ENCODE measurements at regions not wholly inside any gene's neighbourhood (a gene's known extent, or its start where the extent isn't known, plus 50 kb on each side); places are given as distances from the start of the nearest gene placed in this dataset.

DNA sequence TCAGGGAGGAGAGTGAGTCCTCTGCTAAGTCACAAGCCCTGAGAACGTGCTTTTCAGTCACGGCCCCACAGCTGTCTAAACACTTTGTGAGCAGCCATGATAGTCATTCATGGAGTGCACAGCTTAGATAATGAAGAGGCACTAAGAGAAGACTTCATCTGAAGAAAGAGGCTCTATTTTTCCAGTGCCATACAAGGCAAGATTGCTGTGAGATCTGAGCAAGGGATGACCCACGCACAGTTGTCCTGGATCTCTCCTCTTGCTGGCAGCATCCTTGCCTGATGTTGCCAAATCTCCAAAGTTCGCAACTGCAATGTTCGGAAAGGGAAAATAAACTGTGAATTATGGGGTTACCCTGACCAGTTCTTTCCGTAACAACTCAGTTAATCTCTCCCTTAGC is 418.7 kb downstream of the MEIS1 start:
- no peaks in the 10 kb centered on the region for H3K36me3 ChIP-seq (ENCODE audit: control insufficient read depth in 2 of 2, insufficient read depth in 2 of 2, low read length in 2 of 2)
- no peaks in the 10 kb centered on the region for H3K9me3 ChIP-seq (ENCODE audit: control insufficient read depth in 2 of 2, low read length in 2 of 2)
- no peaks in the 10 kb centered on the region for H3K4me1 ChIP-seq (ENCODE audit: control insufficient read depth in 2 of 2, insufficient read depth in 2 of 2, low read length in 2 of 2)
- no peak overlapping the region for H3K4me3 ChIP-seq (ENCODE audit: low read length in 2 of 2)
- no peaks in the 10 kb centered on the region for H3K27me3 ChIP-seq (ENCODE audit: control insufficient read depth in 2 of 2, insufficient read depth in 2 of 2, low read length in 2 of 2)
- no peak overlapping the region for H3K9ac ChIP-seq (ENCODE audit: low read depth in 1 of 2, low read length in 2 of 2)
- H3K27ac ChIP-seq (ENCODE audit: low read depth in 2 of 2, low read length in 2 of 2), result peak overlapping the region; percentile 6 to 52

- Histone ChIP-seq H3K27ac (ENCODE audit: low read depth in 2 of 2, low read length in 2 of 2) (peak overlapping the region in 1 of 2 donors; percentile 52), H3K4me1 (ENCODE audit: control insufficient read depth in 2 of 2, insufficient read depth in 2 of 2, low read length in 2 of 2) (no peaks in the 10 kb centered on the region), H3K27me3 (ENCODE audit: control insufficient read depth in 2 of 2, insufficient read depth in 2 of 2, low read length in 2 of 2) (no peaks in the 10 kb centered on the region), H3K9me3 (ENCODE audit: control insufficient read depth in 2 of 2, low read length in 2 of 2) (no peaks in the 10 kb centered on the region), H3K9ac (ENCODE audit: low read depth in 1 of 2, low read length in 2 of 2) (no peak overlapping the region), H3K36me3 (ENCODE audit: control insufficient read depth in 2 of 2, insufficient read depth in 2 of 2, low read length in 2 of 2) (no peaks in the 10 kb centered on the region), H3K4me3 (ENCODE audit: low read length in 2 of 2) (no peak overlapping the region)
Measured at GRCh38 chr2:66854298-66854697, 419.4 kb downstream of the MEIS1 start.

DNA sequence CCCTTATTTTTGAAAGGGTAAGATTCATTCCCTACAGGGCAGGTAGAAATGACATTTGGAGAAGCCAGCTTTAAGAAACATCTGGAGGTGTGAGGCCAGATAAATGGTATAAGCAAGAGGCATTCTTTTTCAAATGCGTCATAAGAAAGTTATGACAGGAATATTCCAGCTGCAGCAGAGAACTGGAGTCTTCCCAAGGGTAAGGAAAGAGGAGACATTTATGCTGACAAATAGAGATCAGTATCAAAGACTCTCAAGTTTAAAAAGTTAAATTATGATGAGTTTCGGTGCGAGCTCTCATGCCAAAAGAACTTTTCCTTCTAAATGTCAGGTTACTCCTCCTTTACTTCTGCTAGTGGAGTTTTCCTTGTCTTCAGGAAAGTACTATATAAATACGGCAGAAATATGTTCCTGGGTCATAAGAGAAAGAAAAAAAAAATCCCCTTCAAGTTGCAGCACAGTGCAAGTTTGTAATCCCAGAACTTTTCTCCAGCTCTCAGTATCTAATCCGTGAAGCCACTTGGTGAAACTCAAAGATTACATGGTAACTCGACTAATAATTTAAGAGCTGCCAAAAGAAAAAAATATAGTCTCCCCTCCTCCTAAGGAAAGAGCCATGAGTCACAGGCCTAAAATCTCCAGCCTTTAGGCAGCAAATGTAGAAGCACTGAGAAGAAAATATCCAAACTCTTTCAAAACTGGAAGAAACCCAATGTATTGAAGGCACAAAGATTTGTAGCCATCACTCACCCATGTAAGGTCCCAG is 428.1 kb downstream of the MEIS1 start:
- Histone ChIP-seq H3K27me3 (ENCODE audit: control insufficient read depth in 2 of 2, insufficient read depth in 2 of 2, low read length in 2 of 2) (no peaks in the 10 kb centered on the region), H3K27ac (ENCODE audit: low read depth in 2 of 2, low read length in 2 of 2) (peak overlapping the region in 1 of 2 donors; percentile 7), H3K9me3 (ENCODE audit: control insufficient read depth in 2 of 2, low read length in 2 of 2) (no peaks in the 10 kb centered on the region), H3K36me3 (ENCODE audit: control insufficient read depth in 2 of 2, insufficient read depth in 2 of 2, low read length in 2 of 2) (no peaks in the 10 kb centered on the region), H3K4me1 (ENCODE audit: control insufficient read depth in 2 of 2, insufficient read depth in 2 of 2, low read length in 2 of 2) (no peaks in the 10 kb centered on the region), H3K4me3 (ENCODE audit: low read length in 2 of 2) (no peak overlapping the region), H3K9ac (ENCODE audit: low read depth in 1 of 2, low read length in 2 of 2) (no peak overlapping the region)

DNA sequence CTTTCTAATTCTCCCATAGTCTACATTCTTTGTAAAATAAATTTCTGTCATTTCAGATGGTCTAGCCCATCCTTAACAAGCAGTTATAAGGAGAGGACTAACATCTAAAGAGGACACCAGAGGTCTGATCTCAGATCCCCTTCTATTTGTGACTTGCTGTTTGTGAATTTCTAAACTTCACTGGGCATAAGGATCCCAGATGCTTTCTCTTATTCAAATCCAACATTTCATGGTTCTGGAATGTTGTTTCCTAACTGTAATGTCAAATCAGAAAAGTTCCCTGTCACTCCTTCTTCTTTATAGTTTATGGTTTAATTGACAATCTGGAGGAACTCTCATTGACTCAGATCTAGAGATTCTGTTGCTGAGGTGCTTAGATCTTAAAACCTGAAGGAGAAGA is 430.2 kb downstream of the MEIS1 start:
- H3K4me1 ChIP-seq (ENCODE audit: control insufficient read depth in 2 of 2, insufficient read depth in 2 of 2, low read length in 2 of 2), result no peaks in the 10 kb centered on the region
- H3K9me3 ChIP-seq (ENCODE audit: control insufficient read depth in 2 of 2, low read length in 2 of 2), result no peaks in the 10 kb centered on the region
- no peaks in the 10 kb centered on the region for H3K36me3 ChIP-seq (ENCODE audit: control insufficient read depth in 2 of 2, insufficient read depth in 2 of 2, low read length in 2 of 2)
- no peak overlapping the region for H3K4me3 ChIP-seq (ENCODE audit: low read length in 2 of 2)
- no peaks in the 10 kb centered on the region for H3K27me3 ChIP-seq (ENCODE audit: control insufficient read depth in 2 of 2, insufficient read depth in 2 of 2, low read length in 2 of 2)
- H3K27ac ChIP-seq (ENCODE audit: low read depth in 2 of 2, low read length in 2 of 2), result no peak overlapping the region
- H3K9ac ChIP-seq (ENCODE audit: low read depth in 1 of 2, low read length in 2 of 2), result no peak overlapping the region

GRCh38 chr2:66866331-66867062 is 431.6 kb downstream of the MEIS1 start:
- Histone ChIP-seq H3K4me3 (ENCODE audit: low read length in 2 of 2) (no peak overlapping the region), H3K4me1 (ENCODE audit: control insufficient read depth in 2 of 2, insufficient read depth in 2 of 2, low read length in 2 of 2) (no peaks in the 10 kb centered on the region), H3K9me3 (ENCODE audit: control insufficient read depth in 2 of 2, low read length in 2 of 2) (no peaks in the 10 kb centered on the region), H3K27ac (ENCODE audit: low read depth in 2 of 2, low read length in 2 of 2) (no peak overlapping the region), H3K9ac (ENCODE audit: low read depth in 1 of 2, low read length in 2 of 2) (no peak overlapping the region), H3K27me3 (ENCODE audit: control insufficient read depth in 2 of 2, insufficient read depth in 2 of 2, low read length in 2 of 2) (no peaks in the 10 kb centered on the region), H3K36me3 (ENCODE audit: control insufficient read depth in 2 of 2, insufficient read depth in 2 of 2, low read length in 2 of 2) (no peaks in the 10 kb centered on the region)

DNA sequence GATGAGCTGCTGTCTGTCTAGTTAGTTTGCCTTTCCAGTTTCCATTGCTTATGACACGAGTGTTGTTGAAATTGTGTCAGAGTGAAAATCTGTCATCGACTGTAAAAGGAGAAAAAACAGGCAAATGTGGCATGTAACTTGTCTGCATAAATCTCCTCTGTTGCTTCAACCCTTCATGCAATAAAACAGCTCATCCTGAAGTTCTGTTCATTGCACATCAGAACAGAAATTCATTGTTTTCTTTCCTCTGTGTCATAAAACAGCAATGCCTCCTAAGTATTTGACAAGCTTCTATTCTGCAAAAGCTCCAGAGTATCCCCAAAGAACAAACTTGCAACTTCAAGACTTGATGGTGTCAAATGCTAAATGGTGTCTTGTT is 432.1 kb downstream of the MEIS1 start:
- no peak overlapping the region for H3K9ac ChIP-seq (ENCODE audit: low read depth in 1 of 2, low read length in 2 of 2)
- H3K36me3 ChIP-seq (ENCODE audit: control insufficient read depth in 2 of 2, insufficient read depth in 2 of 2, low read length in 2 of 2), result no peaks in the 10 kb centered on the region
- H3K27ac ChIP-seq (ENCODE audit: low read depth in 2 of 2, low read length in 2 of 2), result no peak overlapping the region
- H3K9me3 ChIP-seq (ENCODE audit: control insufficient read depth in 2 of 2, low read length in 2 of 2), result no peaks in the 10 kb centered on the region
- no peak overlapping the region for H3K4me3 ChIP-seq (ENCODE audit: low read length in 2 of 2)
- H3K4me1 ChIP-seq (ENCODE audit: control insufficient read depth in 2 of 2, insufficient read depth in 2 of 2, low read length in 2 of 2), result no peaks in the 10 kb centered on the region
- H3K27me3 ChIP-seq (ENCODE audit: control insufficient read depth in 2 of 2, insufficient read depth in 2 of 2, low read length in 2 of 2), result no peaks in the 10 kb centered on the region

DNA sequence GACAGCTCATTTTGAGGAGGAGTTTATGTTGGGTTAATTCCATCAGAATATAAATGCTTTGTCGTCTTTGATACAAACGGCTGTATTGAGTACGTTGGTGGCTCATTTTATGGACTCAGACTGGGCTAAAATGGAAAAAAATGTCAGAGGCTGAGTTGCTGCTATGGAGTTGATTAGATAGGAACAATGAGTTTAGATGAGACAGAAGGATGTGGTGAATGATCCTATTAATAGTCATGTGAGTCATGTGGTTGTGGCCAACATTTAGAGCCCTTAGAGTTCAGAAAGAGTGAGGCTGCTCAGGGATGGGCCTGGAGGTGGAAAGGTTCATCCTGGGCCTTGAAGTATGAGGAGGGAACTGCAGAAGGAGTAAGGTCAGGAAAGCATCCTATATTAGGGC is 434.2 kb downstream of the MEIS1 start:
- Histone ChIP-seq H3K9me3 (ENCODE audit: control insufficient read depth in 2 of 2, low read length in 2 of 2) (no peaks in the 10 kb centered on the region), H3K4me1 (ENCODE audit: control insufficient read depth in 2 of 2, insufficient read depth in 2 of 2, low read length in 2 of 2) (no peaks in the 10 kb centered on the region), H3K36me3 (ENCODE audit: control insufficient read depth in 2 of 2, insufficient read depth in 2 of 2, low read length in 2 of 2) (no peaks in the 10 kb centered on the region), H3K4me3 (ENCODE audit: low read length in 2 of 2) (no peak overlapping the region), H3K9ac (ENCODE audit: low read depth in 1 of 2, low read length in 2 of 2) (no peak overlapping the region), H3K27ac (ENCODE audit: low read depth in 2 of 2, low read length in 2 of 2) (no peak overlapping the region), H3K27me3 (ENCODE audit: control insufficient read depth in 2 of 2, insufficient read depth in 2 of 2, low read length in 2 of 2) (no peaks in the 10 kb centered on the region)

- H3K9ac ChIP-seq (ENCODE audit: low read depth in 1 of 2, low read length in 2 of 2), result no peak overlapping the region
- no peaks in the 10 kb centered on the region for H3K9me3 ChIP-seq (ENCODE audit: control insufficient read depth in 2 of 2, low read length in 2 of 2)
- H3K36me3 ChIP-seq (ENCODE audit: control insufficient read depth in 2 of 2, insufficient read depth in 2 of 2, low read length in 2 of 2), result no peaks in the 10 kb centered on the region
- H3K27ac ChIP-seq (ENCODE audit: low read depth in 2 of 2, low read length in 2 of 2), result no peak overlapping the region
- no peaks in the 10 kb centered on the region for H3K27me3 ChIP-seq (ENCODE audit: control insufficient read depth in 2 of 2, insufficient read depth in 2 of 2, low read length in 2 of 2)
- H3K4me3 ChIP-seq (ENCODE audit: low read length in 2 of 2), result no peak overlapping the region
- H3K4me1 ChIP-seq (ENCODE audit: control insufficient read depth in 2 of 2, insufficient read depth in 2 of 2, low read length in 2 of 2), result no peaks in the 10 kb centered on the region
Measured at GRCh38 chr2:66872081-66872985, 437.4 kb downstream of the MEIS1 start.

DNA sequence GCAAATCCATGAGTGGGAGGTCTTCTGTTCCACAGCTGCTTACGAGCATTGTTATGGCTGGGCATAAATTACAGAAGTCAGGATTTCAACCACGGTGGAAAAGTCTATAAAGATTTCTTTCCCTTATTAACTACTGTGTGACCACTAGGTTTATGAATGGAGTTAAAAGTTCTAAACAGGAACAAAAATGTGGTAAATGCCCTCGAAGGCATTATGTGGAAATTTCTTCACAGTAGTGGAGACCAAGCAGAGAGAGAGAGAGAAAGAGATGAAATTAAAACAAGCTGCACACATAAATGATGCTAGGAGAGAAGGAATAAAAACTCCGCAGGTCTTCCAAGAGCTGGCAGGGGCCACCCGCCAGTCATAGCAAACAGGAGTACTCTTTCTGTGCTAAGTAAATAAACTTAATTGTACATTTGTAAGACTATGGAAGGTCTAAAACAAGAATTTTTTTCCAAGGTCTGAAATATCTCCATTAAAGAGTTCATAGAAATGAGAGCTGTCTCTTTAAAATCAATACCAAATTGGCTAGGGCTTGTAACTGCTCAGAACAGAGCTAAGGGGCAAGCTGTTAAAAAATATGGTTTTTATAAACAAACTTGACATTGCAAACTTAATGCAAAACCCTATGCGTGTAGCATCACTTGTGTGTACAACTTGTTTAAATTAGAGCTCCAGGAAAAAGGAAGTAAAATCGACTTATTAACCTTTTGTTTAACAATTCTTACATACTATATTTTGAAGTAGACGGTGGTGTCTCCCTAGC is 438.2 kb downstream of the MEIS1 start:
- Histone ChIP-seq H3K27me3 (ENCODE audit: control insufficient read depth in 2 of 2, insufficient read depth in 2 of 2, low read length in 2 of 2) (no peaks in the 10 kb centered on the region), H3K9me3 (ENCODE audit: control insufficient read depth in 2 of 2, low read length in 2 of 2) (no peaks in the 10 kb centered on the region), H3K4me3 (ENCODE audit: low read length in 2 of 2) (no peak overlapping the region), H3K4me1 (ENCODE audit: control insufficient read depth in 2 of 2, insufficient read depth in 2 of 2, low read length in 2 of 2) (no peaks in the 10 kb centered on the region), H3K9ac (ENCODE audit: low read depth in 1 of 2, low read length in 2 of 2) (no peak overlapping the region), H3K36me3 (ENCODE audit: control insufficient read depth in 2 of 2, insufficient read depth in 2 of 2, low read length in 2 of 2) (no peaks in the 10 kb centered on the region), H3K27ac (ENCODE audit: low read depth in 2 of 2, low read length in 2 of 2) (no peak overlapping the region)

Data from mucosa of rectum (tissue), 2 donors.